ENCODE measurements at regions not wholly inside any gene's neighbourhood (a gene's known extent, or its start where the extent isn't known, plus 50 kb on each side); places are given as distances from the start of the nearest gene placed in this dataset.

DNA sequence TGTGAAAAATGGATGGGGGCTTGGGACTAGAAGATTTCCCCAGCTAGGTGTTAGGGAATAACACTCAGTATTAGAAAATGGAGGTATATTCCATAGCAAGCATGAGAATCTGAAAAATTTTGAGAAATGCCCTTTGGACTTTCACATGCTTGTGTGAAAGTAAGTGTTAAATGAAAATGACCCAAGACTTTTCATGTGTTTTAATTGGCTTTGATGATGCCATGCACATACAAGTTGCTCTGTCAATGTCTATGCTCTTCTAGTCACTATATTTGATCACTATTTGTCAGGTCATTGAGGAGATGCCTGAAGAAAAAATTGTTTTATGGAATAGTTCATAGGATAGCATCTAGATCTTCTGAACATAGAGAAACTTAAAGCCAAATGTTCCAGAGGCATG, 147.6 kb downstream of the SH2D1A start:
- TF ChIP-seq EZH2phosphoT487 (IDR thresholded peaks at IDR 0.05) = no peak
- TF ChIP-seq, protein P1, sequence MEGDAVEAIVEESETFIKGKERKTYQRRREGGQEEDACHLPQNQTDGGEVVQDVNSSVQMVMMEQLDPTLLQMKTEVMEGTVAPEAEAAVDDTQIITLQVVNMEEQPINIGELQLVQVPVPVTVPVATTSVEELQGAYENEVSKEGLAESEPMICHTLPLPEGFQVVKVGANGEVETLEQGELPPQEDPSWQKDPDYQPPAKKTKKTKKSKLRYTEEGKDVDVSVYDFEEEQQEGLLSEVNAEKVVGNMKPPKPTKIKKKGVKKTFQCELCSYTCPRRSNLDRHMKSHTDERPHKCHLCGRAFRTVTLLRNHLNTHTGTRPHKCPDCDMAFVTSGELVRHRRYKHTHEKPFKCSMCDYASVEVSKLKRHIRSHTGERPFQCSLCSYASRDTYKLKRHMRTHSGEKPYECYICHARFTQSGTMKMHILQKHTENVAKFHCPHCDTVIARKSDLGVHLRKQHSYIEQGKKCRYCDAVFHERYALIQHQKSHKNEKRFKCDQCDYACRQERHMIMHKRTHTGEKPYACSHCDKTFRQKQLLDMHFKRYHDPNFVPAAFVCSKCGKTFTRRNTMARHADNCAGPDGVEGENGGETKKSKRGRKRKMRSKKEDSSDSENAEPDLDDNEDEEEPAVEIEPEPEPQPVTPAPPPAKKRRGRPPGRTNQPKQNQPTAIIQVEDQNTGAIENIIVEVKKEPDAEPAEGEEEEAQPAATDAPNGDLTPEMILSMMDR (IDR thresholded peaks at IDR 0.05) = no peak
- TF ChIP-seq EZH2 (IDR thresholded peaks at IDR 0.05) = no peak
- Histone ChIP-seq H3K9ac (no peak overlapping the region), H3K9me3 (ENCODE audit: low read depth) (no peaks in the 10 kb centered on the region), H3K27ac (no peak overlapping the region), H4K20me1 (ENCODE audit: low read depth) (no peaks in the 10 kb centered on the region), H3K4me2 (no peak overlapping the region), H3F3A (ENCODE audit: low read depth) (no peaks in the 10 kb centered on the region), H3K36me3 (no peaks in the 10 kb centered on the region), H3K4me3 (no peak overlapping the region), H3K27me3 (no peaks in the 10 kb centered on the region), H3K79me2 (ENCODE audit: low read depth) (no peaks in the 10 kb centered on the region), H2AFZ (replicated peaks) (no peak overlapping the region), H3K4me1 (no peaks in the 10 kb centered on the region)
- no peak overlapping the region for H3K27ac Mint-ChIP-seq
- H3K4me1 Mint-ChIP-seq = no peaks in the 10 kb centered on the region
- H3K36me3 Mint-ChIP-seq = no peaks in the 10 kb centered on the region
- H3K27me3 Mint-ChIP-seq (ENCODE audit: insufficient read depth, low read depth) = no peaks in the 10 kb centered on the region
- H3K9me3 Mint-ChIP-seq = no peaks in the 10 kb centered on the region
- no peak overlapping the region for H3K4me3 Mint-ChIP-seq
- no peak for DNase-seq (ENCODE audit: low spot score)

DNA sequence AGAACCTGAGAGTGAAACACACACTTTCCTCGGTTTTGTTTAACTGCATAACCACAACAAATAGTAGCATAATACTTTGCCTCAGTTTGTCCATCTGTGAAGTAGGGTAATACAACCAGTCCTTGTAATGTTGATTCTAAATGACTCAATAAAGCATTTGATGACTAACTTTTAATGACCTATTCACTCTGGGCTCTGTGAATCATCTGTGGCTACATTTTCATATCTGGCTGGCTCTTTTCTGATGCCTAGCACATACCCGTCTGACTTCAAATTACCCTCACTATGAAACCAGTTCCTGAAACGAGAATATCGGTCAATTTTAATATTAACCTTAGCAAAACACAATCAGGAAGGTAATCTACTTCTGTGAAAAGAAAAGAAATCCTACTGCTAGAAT, 151.0 kb downstream of the SH2D1A start:
- H4K20me1 ChIP-seq (ENCODE audit: low read depth) = no peaks in the 10 kb centered on the region
- H3K27ac Mint-ChIP-seq = no peak overlapping the region
- H3K36me3 Mint-ChIP-seq = no peaks in the 10 kb centered on the region
- H3F3A ChIP-seq (ENCODE audit: low read depth) = no peaks in the 10 kb centered on the region
- no peak overlapping the region for H2AFZ ChIP-seq (replicated peaks)
- H3K27ac ChIP-seq = no peak overlapping the region
- DNase-seq (ENCODE audit: low spot score) = no peak
- no peaks in the 10 kb centered on the region for H3K27me3 ChIP-seq
- H3K27me3 Mint-ChIP-seq (ENCODE audit: insufficient read depth, low read depth) = no peaks in the 10 kb centered on the region
- no peaks in the 10 kb centered on the region for H3K36me3 ChIP-seq
- TF ChIP-seq, protein P1 (IDR thresholded peaks at IDR 0.05) = no peak
- no peak for TF ChIP-seq EZH2phosphoT487 (IDR thresholded peaks at IDR 0.05)
- H3K9ac ChIP-seq = no peak overlapping the region
- peaks cover 6% of the 10 kb centered on the region for H3K4me1 ChIP-seq
- peaks cover 11% of the 10 kb centered on the region for H3K4me1 Mint-ChIP-seq
- H3K79me2 ChIP-seq (ENCODE audit: low read depth) = no peaks in the 10 kb centered on the region
- H3K4me2 ChIP-seq = no peak overlapping the region
- H3K9me3 Mint-ChIP-seq = no peaks in the 10 kb centered on the region
- peaks cover 3% of the 10 kb centered on the region for H3K9me3 ChIP-seq (ENCODE audit: low read depth)
- H3K4me3 ChIP-seq = no peak overlapping the region
- no peak overlapping the region for H3K4me3 Mint-ChIP-seq

DNA sequence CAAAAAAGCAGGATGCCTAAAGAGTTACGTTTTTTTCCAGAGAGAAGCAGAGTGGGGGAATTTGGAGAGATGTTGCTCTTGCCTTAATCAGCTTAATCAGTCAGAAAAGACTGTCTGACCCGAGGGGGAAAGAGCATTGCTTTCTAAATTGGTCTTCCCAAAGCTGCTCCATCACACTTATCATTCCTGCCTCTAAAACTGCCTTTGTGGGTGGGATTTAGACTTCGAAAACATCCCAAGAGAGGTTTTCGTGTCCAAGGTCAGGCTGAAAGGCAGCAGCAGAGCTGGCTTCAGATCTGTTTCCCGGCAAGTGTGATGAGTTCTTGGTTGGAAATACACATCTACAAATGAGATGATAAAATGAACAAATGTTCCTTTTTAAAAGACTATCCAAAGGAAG, 155.2 kb downstream of the SH2D1A start:
- no peak overlapping the region for H2AFZ ChIP-seq (replicated peaks)
- TF ChIP-seq, protein P1 (IDR thresholded peaks at IDR 0.05) = no peak
- TF ChIP-seq EZH2 (IDR thresholded peaks at IDR 0.05) (no peak), EZH2phosphoT487 (IDR thresholded peaks at IDR 0.05) (no peak)
- peaks cover 13% of the 10 kb centered on the region for H3K4me1 ChIP-seq
- no peaks in the 10 kb centered on the region for H3F3A ChIP-seq (ENCODE audit: low read depth)
- H3K27ac ChIP-seq = no peak overlapping the region
- H3K27me3 Mint-ChIP-seq (ENCODE audit: insufficient read depth, low read depth) = no peaks in the 10 kb centered on the region
- no peak overlapping the region for H3K4me3 Mint-ChIP-seq
- H3K27me3 ChIP-seq = no peaks in the 10 kb centered on the region
- H4K20me1 ChIP-seq (ENCODE audit: low read depth) = no peaks in the 10 kb centered on the region
- H3K36me3 ChIP-seq = no peaks in the 10 kb centered on the region
- no peak overlapping the region for H3K4me2 ChIP-seq
- no peaks in the 10 kb centered on the region for H3K79me2 ChIP-seq (ENCODE audit: low read depth)
- H3K9ac ChIP-seq = no peak overlapping the region
- H3K36me3 Mint-ChIP-seq = no peaks in the 10 kb centered on the region
- H3K4me1 Mint-ChIP-seq = peaks cover 29% of the 10 kb centered on the region
- no peak for DNase-seq (ENCODE audit: low spot score)
- no peaks in the 10 kb centered on the region for H3K9me3 Mint-ChIP-seq
- H3K4me3 ChIP-seq = no peak overlapping the region
- no peak overlapping the region for H3K27ac Mint-ChIP-seq
- peaks cover 6% of the 10 kb centered on the region for H3K9me3 ChIP-seq (ENCODE audit: low read depth)

DNA sequence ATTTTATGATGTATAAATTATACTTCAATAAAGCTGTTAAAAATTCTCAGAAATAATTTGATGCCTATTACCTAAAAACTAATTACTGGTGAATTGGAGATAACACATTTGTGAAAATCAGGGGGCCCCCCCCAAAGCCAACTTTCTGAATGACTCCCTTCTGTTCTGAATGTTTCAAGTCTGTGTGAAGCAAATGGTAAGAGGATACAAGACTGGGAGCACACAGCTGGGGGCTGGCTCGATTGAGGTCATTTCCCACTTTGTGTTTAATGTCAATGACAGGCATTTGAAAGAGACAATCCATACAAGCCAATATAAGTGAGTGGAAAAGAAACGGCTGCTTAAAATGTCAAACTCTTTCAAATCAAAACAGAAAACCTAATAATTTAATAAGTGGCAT, 155.8 kb downstream of the SH2D1A start:
- H3K4me3 ChIP-seq = no peak overlapping the region
- H3K27me3 Mint-ChIP-seq (ENCODE audit: insufficient read depth, low read depth) = no peaks in the 10 kb centered on the region
- no peak overlapping the region for H3K27ac Mint-ChIP-seq
- H3K9me3 ChIP-seq (ENCODE audit: low read depth) = peaks cover 6% of the 10 kb centered on the region
- no peaks in the 10 kb centered on the region for H3F3A ChIP-seq (ENCODE audit: low read depth)
- H3K27ac ChIP-seq = no peak overlapping the region
- H2AFZ ChIP-seq (replicated peaks) = no peak overlapping the region
- TF ChIP-seq, protein P1 (IDR thresholded peaks at IDR 0.05) = no peak
- TF ChIP-seq EZH2 (IDR thresholded peaks at IDR 0.05) = no peak
- no peak for TF ChIP-seq EZH2phosphoT487 (IDR thresholded peaks at IDR 0.05)
- H3K4me1 ChIP-seq = peaks cover 13% of the 10 kb centered on the region
- no peaks in the 10 kb centered on the region for H3K9me3 Mint-ChIP-seq
- no peak overlapping the region for H3K4me3 Mint-ChIP-seq
- DNase-seq (ENCODE audit: low spot score) = no peak
- H3K27me3 ChIP-seq = no peaks in the 10 kb centered on the region
- no peaks in the 10 kb centered on the region for H3K79me2 ChIP-seq (ENCODE audit: low read depth)
- H3K4me1 Mint-ChIP-seq = peaks cover 34% of the 10 kb centered on the region
- H3K36me3 ChIP-seq = no peaks in the 10 kb centered on the region
- H3K9ac ChIP-seq = no peak overlapping the region
- no peaks in the 10 kb centered on the region for H4K20me1 ChIP-seq (ENCODE audit: low read depth)
- no peaks in the 10 kb centered on the region for H3K36me3 Mint-ChIP-seq
- no peak overlapping the region for H3K4me2 ChIP-seq
